ENCODE measurements at regions not wholly inside any gene's neighbourhood (a gene's known extent, or its start where the extent isn't known, plus 50 kb on each side); places are given as distances from the start of the nearest gene placed in this dataset.

DNA sequence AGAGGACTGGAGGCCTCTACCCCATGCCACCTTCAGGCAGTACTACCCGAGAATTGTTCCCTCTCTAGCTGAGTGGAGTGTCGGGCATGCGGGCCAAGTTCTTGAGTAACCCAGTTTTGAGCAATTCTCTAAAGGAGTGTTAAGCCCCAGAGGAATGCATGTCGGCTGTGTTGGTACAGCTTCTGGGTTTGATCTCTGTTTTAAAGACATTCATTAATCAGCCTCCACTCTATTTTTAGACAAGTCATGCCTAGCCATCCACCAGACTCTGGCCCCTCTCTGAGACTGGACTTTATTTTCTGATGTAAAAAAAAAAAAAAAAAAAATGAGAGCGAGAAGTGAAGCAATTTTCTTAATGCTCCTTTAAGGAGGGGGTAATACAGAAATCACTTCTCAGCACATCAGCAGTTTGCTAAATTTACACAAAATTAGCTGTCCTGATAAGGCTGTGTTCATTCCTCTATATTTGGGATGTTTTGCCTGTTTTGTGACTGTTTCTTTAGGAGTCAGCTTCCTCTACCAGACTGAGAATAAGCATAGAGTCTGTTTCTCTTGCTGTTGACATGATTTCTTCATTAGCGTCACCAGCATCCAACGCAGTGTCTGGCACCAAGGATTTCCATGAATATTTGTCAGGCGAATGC, 88.7 kb downstream of the AXIN2 start:
- Histone ChIP-seq H3K27ac (ENCODE audit: low read depth, low read length) (no peak overlapping the region), H2AFZ (ENCODE audit: low read length) (no peak overlapping the region)
- DNase-seq (ENCODE audit: insufficient read length, low spot score, missing footprints): peak; percentile 73

GRCh38 chr17:65470783-65471182, 90.7 kb downstream of the AXIN2 start:
- peaks cover 53% of the 10 kb centered on the region for H3K27me3 ChIP-seq (ENCODE audit: insufficient read depth, low read length)
- no peaks in the 10 kb centered on the region for H3K79me2 ChIP-seq (ENCODE audit: insufficient read depth, low read length)
- H3K4me3 ChIP-seq (ENCODE audit: insufficient read depth, low read length): no peak overlapping the region
- H3K4me2 ChIP-seq (ENCODE audit: insufficient read depth, low read length): no peak overlapping the region
- peaks cover 3% of the 10 kb centered on the region for H4K20me1 ChIP-seq (ENCODE audit: insufficient read depth, low read length)
- TF ChIP-seq, protein P1, sequence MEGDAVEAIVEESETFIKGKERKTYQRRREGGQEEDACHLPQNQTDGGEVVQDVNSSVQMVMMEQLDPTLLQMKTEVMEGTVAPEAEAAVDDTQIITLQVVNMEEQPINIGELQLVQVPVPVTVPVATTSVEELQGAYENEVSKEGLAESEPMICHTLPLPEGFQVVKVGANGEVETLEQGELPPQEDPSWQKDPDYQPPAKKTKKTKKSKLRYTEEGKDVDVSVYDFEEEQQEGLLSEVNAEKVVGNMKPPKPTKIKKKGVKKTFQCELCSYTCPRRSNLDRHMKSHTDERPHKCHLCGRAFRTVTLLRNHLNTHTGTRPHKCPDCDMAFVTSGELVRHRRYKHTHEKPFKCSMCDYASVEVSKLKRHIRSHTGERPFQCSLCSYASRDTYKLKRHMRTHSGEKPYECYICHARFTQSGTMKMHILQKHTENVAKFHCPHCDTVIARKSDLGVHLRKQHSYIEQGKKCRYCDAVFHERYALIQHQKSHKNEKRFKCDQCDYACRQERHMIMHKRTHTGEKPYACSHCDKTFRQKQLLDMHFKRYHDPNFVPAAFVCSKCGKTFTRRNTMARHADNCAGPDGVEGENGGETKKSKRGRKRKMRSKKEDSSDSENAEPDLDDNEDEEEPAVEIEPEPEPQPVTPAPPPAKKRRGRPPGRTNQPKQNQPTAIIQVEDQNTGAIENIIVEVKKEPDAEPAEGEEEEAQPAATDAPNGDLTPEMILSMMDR (IDR thresholded peaks at IDR 0.05; ENCODE audit: extremely low read depth, low read depth, low read length): no peak
- peaks cover 9% of the 10 kb centered on the region for H3K4me1 ChIP-seq (ENCODE audit: insufficient read depth, low read length)
- no peaks in the 10 kb centered on the region for H3K36me3 ChIP-seq (ENCODE audit: insufficient read depth, low read length)
- H3K9me3 ChIP-seq (ENCODE audit: low read depth, low read length): no peaks in the 10 kb centered on the region
- H3K27ac ChIP-seq (ENCODE audit: low read depth, low read length): no peak overlapping the region
- no peak overlapping the region for H2AFZ ChIP-seq (ENCODE audit: low read length)
- peak; percentile 36 for DNase-seq (ENCODE audit: insufficient read length, low spot score, missing footprints)

More for the DNA sequence above, 88.7 kb downstream of the AXIN2 start:
- no peaks in the 10 kb centered on the region for H3K36me3 ChIP-seq (ENCODE audit: insufficient read depth, low read length)
- H3K4me1 ChIP-seq (ENCODE audit: insufficient read depth, low read length): peaks cover 9% of the 10 kb centered on the region
- TF ChIP-seq, protein P1 (IDR thresholded peaks at IDR 0.05; ENCODE audit: extremely low read depth, low read depth, low read length): no peak
- peaks cover 57% of the 10 kb centered on the region for H3K27me3 ChIP-seq (ENCODE audit: insufficient read depth, low read length)
- peaks cover 3% of the 10 kb centered on the region for H4K20me1 ChIP-seq (ENCODE audit: insufficient read depth, low read length)
- H3K4me3 ChIP-seq (ENCODE audit: insufficient read depth, low read length): no peak overlapping the region
- no peaks in the 10 kb centered on the region for H3K79me2 ChIP-seq (ENCODE audit: insufficient read depth, low read length)
- H3K4me2 ChIP-seq (ENCODE audit: insufficient read depth, low read length): peak overlapping the region; percentile 45
- H3K9me3 ChIP-seq (ENCODE audit: low read depth, low read length): no peaks in the 10 kb centered on the region

GRCh38 chr17:65468321-65468720, 93.1 kb downstream of the AXIN2 start:
- H4K20me1 ChIP-seq (ENCODE audit: insufficient read depth, low read length): peaks cover 3% of the 10 kb centered on the region
- H3K4me1 ChIP-seq (ENCODE audit: insufficient read depth, low read length): peaks cover 8% of the 10 kb centered on the region
- H3K36me3 ChIP-seq (ENCODE audit: insufficient read depth, low read length): no peaks in the 10 kb centered on the region
- H3K27ac ChIP-seq (ENCODE audit: low read depth, low read length): no peak overlapping the region
- no peak overlapping the region for H2AFZ ChIP-seq (ENCODE audit: low read length)
- H3K79me2 ChIP-seq (ENCODE audit: insufficient read depth, low read length): no peaks in the 10 kb centered on the region
- H3K27me3 ChIP-seq (ENCODE audit: insufficient read depth, low read length): peaks cover 41% of the 10 kb centered on the region
- no peaks in the 10 kb centered on the region for H3K9me3 ChIP-seq (ENCODE audit: low read depth, low read length)
- H3K4me3 ChIP-seq (ENCODE audit: insufficient read depth, low read length): no peak overlapping the region
- no peak overlapping the region for H3K4me2 ChIP-seq (ENCODE audit: insufficient read depth, low read length)
- TF ChIP-seq, protein P1 (IDR thresholded peaks at IDR 0.05; ENCODE audit: extremely low read depth, low read depth, low read length): no peak
- no peak for DNase-seq (ENCODE audit: insufficient read length, low spot score, missing footprints)

GRCh38 chr17:65467156-65467555, 94.3 kb downstream of the AXIN2 start:
- H3K36me3 ChIP-seq (ENCODE audit: insufficient read depth, low read length): no peaks in the 10 kb centered on the region
- H2AFZ ChIP-seq (ENCODE audit: low read length): no peak overlapping the region
- H3K4me3 ChIP-seq (ENCODE audit: insufficient read depth, low read length): no peak overlapping the region
- TF ChIP-seq, protein P1 (IDR thresholded peaks at IDR 0.05; ENCODE audit: extremely low read depth, low read depth, low read length): no peak
- DNase-seq (ENCODE audit: insufficient read length, low spot score, missing footprints): no peak
- H4K20me1 ChIP-seq (ENCODE audit: insufficient read depth, low read length): peaks cover 2% of the 10 kb centered on the region
- no peak overlapping the region for H3K4me2 ChIP-seq (ENCODE audit: insufficient read depth, low read length)
- no peaks in the 10 kb centered on the region for H3K79me2 ChIP-seq (ENCODE audit: insufficient read depth, low read length)
- peaks cover 31% of the 10 kb centered on the region for H3K27me3 ChIP-seq (ENCODE audit: insufficient read depth, low read length)
- H3K4me1 ChIP-seq (ENCODE audit: insufficient read depth, low read length): no peaks in the 10 kb centered on the region
- no peaks in the 10 kb centered on the region for H3K9me3 ChIP-seq (ENCODE audit: low read depth, low read length)
- no peak overlapping the region for H3K27ac ChIP-seq (ENCODE audit: low read depth, low read length)
